ENCODE measurements at regions not wholly inside any gene's neighbourhood (a gene's known extent, or its start where the extent isn't known, plus 50 kb on each side); places are given as distances from the start of the nearest gene placed in this dataset.

- TF ChIP-seq CTCF (optimal IDR thresholded peaks at IDR 0.05 in 1 of 3, IDR thresholded peaks at IDR 0.05 in 1 of 3, conservative IDR thresholded peaks at IDR 0.05 in 1 of 3; ENCODE audit: extremely low read depth in 1 of 3, insufficient read depth in 2 of 3, low read length in 3 of 3) (no peak), EZH2 (IDR thresholded peaks at IDR 0.05; ENCODE audit: low read length) (no peak)
Observed at GRCh38 chr4:149175549-149175948, 640.1 kb downstream of the IQCM start.
